DND-41 (cell line): ENCODE measurements at regions not wholly inside any gene's neighbourhood (a gene's known extent, or its start where the extent isn't known, plus 50 kb on each side); places are given as distances from the start of the nearest gene placed in this dataset.

Source experiments
- CTCF ChIP-seq: IDR thresholded peaks from 2 replicates; pipeline ENCODE4 v1.5.1; 2012; ENCODE audit warnings: borderline replicate concordance, low read length, moderate library complexity, mild to moderate bottlenecking; ENCODE audit not compliant: poor library complexity, severe bottlenecking; ENCODE audit errors: extremely low read depth
- EZH2 ChIP-seq: IDR thresholded peaks from 3 replicates; pipeline ENCODE4 v1.6.1; 2012; ENCODE audit warnings: borderline replicate concordance, low read depth, mild to moderate bottlenecking, moderate library complexity, low read length, inconsistent platforms; ENCODE audit not compliant: severe bottlenecking

- no peak for TF ChIP-seq CTCF
- no peak for TF ChIP-seq EZH2
These were observed 185.6 kb downstream of the TBX5 start for GRCh38 chr12:114220311-114220710.
